GM23338 (cell line): ENCODE measurements at regions not wholly inside any gene's neighbourhood (a gene's known extent, or its start where the extent isn't known, plus 50 kb on each side); places are given as distances from the start of the nearest gene placed in this dataset.

Source experiments
- EZH2 ChIP-seq: fragments of 200-600 bp; sonication (generic); IDR thresholded peaks from one replicate; pipeline ENCODE4 v1.8.0; 2017; ENCODE audit warnings: antibody characterized with exemption, mild to moderate bottlenecking, low read depth; ENCODE audit not compliant: unreplicated experiment
- EZH2phosphoT487 ChIP-seq: fragments of 200-600 bp; sonication (generic); IDR thresholded peaks from one replicate; pipeline ENCODE4 v1.8.1; 2018; ENCODE audit warnings: antibody characterized with exemption; ENCODE audit not compliant: unreplicated experiment
- JUNB ChIP-seq: IDR thresholded peaks from one replicate; pipeline ENCODE4 v1.6.1; 2016; ENCODE audit warnings: antibody characterized with exemption; ENCODE audit not compliant: unreplicated experiment
- NANOG ChIP-seq: IDR thresholded peaks from 2 replicates; pipeline ENCODE4 v1.6.1; 2016; ENCODE audit warnings: antibody characterized with exemption, borderline replicate concordance
- POLR2AphosphoS5 ChIP-seq: IDR thresholded peaks from 2 replicates; pipeline ENCODE4 v1.6.1; 2016; ENCODE audit warnings: antibody characterized with exemption, low read depth
- STAT1 ChIP-seq: IDR thresholded peaks from one replicate; pipeline ENCODE4 v1.6.1; 2016; ENCODE audit warnings: antibody characterized with exemption; ENCODE audit not compliant: unreplicated experiment
- ZNF114 ChIP-seq: fragments of 250-450 bp; sonication (Bioruptor Pico); IDR thresholded peaks from 2 replicates; pipeline ENCODE4 v1.5.0; 2020; ENCODE audit warnings: mild to moderate bottlenecking, moderate library complexity
- TF ChIP-seq, protein P1 (sequence below): fragments of 250-450 bp; sonication (Bioruptor Pico); IDR thresholded peaks from 2 replicates; pipeline ENCODE4 v1.5.0; 2020; ENCODE audit warnings: mild to moderate bottlenecking, moderate library complexity
- TF ChIP-seq, protein P2 (sequence below): IDR thresholded peaks from one replicate; pipeline ENCODE4 v1.6.1; 2018; ENCODE audit warnings: antibody characterized with exemption; ENCODE audit not compliant: unreplicated experiment

DNA sequence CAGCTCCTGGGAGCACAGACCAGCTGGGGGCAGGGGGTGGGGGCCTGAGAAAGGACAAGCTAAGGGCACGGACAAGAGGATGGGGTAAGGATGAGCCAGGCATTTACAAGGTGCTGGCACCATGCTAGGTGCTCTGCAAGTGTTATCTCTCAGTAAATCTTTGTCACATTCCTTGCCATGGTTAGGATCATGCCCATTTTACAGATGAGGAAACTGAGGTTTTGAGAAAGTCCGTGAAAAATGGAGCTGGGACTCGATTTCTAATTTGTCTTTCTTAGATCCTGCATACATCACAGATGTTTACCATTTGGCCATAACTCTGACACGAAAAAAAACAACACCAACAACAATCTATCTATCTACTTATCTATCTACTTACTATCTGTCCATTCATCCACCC, 429.7 kb downstream of the MIAT start (continued):
- TF ChIP-seq, protein P1, sequence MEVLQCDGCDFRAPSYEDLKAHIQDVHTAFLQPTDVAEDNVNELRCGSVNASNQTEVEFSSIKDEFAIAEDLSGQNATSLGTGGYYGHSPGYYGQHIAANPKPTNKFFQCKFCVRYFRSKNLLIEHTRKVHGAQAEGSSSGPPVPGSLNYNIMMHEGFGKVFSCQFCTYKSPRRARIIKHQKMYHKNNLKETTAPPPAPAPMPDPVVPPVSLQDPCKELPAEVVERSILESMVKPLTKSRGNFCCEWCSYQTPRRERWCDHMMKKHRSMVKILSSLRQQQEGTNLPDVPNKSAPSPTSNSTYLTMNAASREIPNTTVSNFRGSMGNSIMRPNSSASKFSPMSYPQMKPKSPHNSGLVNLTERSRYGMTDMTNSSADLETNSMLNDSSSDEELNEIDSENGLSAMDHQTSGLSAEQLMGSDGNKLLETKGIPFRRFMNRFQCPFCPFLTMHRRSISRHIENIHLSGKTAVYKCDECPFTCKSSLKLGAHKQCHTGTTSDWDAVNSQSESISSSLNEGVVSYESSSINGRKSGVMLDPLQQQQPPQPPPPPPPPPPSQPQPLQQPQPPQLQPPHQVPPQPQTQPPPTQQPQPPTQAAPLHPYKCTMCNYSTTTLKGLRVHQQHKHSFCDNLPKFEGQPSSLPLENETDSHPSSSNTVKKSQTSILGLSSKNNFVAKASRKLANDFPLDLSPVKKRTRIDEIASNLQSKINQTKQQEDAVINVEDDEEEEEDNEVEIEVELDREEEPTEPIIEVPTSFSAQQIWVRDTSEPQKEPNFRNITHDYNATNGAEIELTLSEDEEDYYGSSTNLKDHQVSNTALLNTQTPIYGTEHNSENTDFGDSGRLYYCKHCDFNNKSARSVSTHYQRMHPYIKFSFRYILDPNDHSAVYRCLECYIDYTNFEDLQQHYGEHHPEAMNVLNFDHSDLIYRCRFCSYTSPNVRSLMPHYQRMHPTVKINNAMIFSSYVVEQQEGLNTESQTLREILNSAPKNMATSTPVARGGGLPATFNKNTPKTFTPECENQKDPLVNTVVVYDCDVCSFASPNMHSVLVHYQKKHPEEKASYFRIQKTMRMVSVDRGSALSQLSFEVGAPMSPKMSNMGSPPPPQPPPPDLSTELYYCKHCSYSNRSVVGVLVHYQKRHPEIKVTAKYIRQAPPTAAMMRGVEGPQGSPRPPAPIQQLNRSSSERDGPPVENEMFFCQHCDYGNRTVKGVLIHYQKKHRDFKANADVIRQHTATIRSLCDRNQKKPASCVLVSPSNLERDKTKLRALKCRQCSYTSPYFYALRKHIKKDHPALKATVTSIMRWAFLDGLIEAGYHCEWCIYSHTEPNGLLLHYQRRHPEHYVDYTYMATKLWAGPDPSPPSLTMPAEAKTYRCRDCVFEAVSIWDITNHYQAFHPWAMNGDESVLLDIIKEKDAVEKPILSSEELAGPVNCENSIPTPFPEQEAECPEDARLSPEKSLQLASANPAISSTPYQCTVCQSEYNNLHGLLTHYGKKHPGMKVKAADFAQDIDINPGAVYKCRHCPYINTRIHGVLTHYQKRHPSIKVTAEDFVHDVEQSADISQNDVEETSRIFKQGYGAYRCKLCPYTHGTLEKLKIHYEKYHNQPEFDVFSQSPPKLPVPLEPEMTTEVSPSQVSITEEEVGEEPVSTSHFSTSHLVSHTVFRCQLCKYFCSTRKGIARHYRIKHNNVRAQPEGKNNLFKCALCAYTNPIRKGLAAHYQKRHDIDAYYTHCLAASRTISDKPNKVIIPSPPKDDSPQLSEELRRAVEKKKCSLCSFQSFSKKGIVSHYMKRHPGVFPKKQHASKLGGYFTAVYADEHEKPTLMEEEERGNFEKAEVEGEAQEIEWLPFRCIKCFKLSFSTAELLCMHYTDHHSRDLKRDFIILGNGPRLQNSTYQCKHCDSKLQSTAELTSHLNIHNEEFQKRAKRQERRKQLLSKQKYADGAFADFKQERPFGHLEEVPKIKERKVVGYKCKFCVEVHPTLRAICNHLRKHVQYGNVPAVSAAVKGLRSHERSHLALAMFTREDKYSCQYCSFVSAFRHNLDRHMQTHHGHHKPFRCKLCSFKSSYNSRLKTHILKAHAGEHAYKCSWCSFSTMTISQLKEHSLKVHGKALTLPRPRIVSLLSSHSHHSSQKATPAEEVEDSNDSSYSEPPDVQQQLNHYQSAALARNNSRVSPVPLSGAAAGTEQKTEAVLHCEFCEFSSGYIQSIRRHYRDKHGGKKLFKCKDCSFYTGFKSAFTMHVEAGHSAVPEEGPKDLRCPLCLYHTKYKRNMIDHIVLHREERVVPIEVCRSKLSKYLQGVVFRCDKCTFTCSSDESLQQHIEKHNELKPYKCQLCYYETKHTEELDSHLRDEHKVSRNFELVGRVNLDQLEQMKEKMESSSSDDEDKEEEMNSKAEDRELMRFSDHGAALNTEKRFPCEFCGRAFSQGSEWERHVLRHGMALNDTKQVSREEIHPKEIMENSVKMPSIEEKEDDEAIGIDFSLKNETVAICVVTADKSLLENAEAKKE (CRISPR knock-in tag) = no peak
- TF ChIP-seq NANOG (no peak), ZNF114 (CRISPR knock-in tag) (no peak), EZH2 (no peak), POLR2AphosphoS5 (no peak), JUNB (no peak), EZH2phosphoT487 (no peak), STAT1 (no peak)
- TF ChIP-seq, protein P2, sequence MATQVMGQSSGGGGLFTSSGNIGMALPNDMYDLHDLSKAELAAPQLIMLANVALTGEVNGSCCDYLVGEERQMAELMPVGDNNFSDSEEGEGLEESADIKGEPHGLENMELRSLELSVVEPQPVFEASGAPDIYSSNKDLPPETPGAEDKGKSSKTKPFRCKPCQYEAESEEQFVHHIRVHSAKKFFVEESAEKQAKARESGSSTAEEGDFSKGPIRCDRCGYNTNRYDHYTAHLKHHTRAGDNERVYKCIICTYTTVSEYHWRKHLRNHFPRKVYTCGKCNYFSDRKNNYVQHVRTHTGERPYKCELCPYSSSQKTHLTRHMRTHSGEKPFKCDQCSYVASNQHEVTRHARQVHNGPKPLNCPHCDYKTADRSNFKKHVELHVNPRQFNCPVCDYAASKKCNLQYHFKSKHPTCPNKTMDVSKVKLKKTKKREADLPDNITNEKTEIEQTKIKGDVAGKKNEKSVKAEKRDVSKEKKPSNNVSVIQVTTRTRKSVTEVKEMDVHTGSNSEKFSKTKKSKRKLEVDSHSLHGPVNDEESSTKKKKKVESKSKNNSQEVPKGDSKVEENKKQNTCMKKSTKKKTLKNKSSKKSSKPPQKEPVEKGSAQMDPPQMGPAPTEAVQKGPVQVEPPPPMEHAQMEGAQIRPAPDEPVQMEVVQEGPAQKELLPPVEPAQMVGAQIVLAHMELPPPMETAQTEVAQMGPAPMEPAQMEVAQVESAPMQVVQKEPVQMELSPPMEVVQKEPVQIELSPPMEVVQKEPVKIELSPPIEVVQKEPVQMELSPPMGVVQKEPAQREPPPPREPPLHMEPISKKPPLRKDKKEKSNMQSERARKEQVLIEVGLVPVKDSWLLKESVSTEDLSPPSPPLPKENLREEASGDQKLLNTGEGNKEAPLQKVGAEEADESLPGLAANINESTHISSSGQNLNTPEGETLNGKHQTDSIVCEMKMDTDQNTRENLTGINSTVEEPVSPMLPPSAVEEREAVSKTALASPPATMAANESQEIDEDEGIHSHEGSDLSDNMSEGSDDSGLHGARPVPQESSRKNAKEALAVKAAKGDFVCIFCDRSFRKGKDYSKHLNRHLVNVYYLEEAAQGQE = no peak
